ENCODE measurements at regions not wholly inside any gene's neighbourhood (a gene's known extent, or its start where the extent isn't known, plus 50 kb on each side); places are given as distances from the start of the nearest gene placed in this dataset.

DNA sequence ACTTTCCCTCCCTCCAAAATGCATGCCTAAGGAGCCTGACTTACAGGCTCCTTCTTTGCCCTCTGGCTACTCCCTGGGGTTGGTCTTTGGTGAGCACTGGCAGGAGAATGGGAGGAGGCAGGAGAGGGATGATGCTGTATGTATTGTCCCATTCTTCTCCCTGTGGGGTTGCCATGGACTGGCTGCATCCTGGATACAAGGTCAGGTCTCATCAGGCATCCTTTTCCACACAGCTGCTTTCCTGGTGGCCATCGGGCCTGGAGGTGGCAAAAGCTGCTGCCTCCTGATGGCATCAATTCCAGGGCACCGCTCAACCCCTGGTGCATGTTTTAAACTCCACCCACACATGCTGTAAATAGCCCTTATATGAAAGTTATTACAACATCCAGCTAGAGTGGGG is 257.2 kb downstream of the ETS1 start:
- TF ChIP-seq EZH2 (IDR thresholded peaks at IDR 0.05; ENCODE audit: borderline replicate concordance, low read length) = no peak
- TF ChIP-seq, protein P1, sequence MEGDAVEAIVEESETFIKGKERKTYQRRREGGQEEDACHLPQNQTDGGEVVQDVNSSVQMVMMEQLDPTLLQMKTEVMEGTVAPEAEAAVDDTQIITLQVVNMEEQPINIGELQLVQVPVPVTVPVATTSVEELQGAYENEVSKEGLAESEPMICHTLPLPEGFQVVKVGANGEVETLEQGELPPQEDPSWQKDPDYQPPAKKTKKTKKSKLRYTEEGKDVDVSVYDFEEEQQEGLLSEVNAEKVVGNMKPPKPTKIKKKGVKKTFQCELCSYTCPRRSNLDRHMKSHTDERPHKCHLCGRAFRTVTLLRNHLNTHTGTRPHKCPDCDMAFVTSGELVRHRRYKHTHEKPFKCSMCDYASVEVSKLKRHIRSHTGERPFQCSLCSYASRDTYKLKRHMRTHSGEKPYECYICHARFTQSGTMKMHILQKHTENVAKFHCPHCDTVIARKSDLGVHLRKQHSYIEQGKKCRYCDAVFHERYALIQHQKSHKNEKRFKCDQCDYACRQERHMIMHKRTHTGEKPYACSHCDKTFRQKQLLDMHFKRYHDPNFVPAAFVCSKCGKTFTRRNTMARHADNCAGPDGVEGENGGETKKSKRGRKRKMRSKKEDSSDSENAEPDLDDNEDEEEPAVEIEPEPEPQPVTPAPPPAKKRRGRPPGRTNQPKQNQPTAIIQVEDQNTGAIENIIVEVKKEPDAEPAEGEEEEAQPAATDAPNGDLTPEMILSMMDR (conservative IDR thresholded peaks at IDR 0.05 in 1 of 2, IDR thresholded peaks at IDR 0.05 in 1 of 2; ENCODE audit: extremely low read depth in 1 of 2, insufficient read depth in 1 of 2, low read depth in 1 of 2, low read length in 2 of 2) = no peak
